SKM-1 treated with dmso at 0.1 percent for 144 hours (cell line): ENCODE measurements at regions not wholly inside any gene's neighbourhood (a gene's known extent, or its start where the extent isn't known, plus 50 kb on each side); places are given as distances from the start of the nearest gene placed in this dataset.
"Not testable (repeated sequence)": the region's sequence is repeated elsewhere in the genome, so short reads cannot be mapped to it uniquely, and the experiment has no call there.

Experiments used
- DNase-seq: peaks from one replicate; lab custom pipeline; 2025; ENCODE audit not compliant: unreplicated experiment; lab: John Stamatoyannopoulos, UW

- no peak for DNase-seq
Observed at GRCh38 chr14:83129496-83129895, 1595.8 kb upstream of the SEL1L start.

- no peak for DNase-seq
Observed at GRCh38 chr14:83133981-83134645, 1600.5 kb upstream of the SEL1L start.

DNA sequence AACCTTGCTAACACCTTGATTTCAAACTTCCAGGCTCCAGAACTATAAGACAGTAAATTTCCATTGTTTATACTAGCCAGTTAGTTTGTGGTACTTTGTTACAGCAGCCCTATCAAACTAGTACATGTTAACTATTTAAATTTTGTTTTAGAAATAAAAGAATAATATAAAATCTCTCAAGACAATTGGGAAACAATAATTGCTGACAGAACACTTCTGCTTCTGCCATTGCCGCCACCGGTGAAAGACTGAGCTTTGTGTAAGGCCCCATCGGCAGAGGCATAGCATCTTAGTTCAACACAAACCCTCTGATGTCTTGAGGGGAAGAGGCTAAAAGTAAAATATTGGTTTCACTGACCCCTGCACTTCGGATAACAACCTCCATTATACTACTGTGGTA lies 1607.1 kb upstream of the SEL1L start:
- no peak for DNase-seq

GRCh38 chr14:83147006-83147405 lies 1613.4 kb upstream of the SEL1L start:
- no peak for DNase-seq

GRCh38 chr14:83151571-83151970 lies 1617.9 kb upstream of the SEL1L start:
- no peak for DNase-seq

GRCh38 chr14:83153081-83153480 lies 1619.4 kb upstream of the SEL1L start:
- no peak for DNase-seq

DNA sequence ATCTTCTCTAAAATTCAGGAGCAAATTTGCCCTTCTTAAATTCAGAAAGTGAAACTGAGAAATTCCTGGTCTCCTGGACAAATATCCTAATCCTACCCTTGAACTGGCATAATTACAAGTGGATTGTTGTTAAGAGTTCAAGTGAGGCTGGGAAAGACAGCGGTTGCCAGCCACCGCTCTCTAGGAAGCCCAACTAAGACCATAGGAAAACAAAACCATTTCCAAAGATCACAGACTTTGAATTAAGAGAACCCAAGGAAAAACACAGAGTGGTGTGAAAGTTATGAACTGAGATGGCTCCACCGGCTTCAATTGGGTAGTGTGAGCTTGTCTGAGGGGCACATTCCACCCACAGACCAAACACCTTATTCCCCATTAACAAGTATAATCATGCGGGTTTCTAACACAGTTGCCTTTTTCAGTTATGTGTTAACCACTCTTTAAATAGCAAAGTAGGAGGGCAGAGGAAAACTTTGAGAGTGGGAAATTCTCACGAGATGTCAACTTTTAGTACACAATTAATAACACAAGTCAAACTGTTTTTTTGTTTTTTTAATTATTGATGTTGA lies 1628.8 kb upstream of the SEL1L start:
- DNase-seq: no peak

GRCh38 chr14:83163016-83163415 lies 1629.4 kb upstream of the SEL1L start:
- DNase-seq: no peak

- DNase-seq: no peak
Observed at GRCh38 chr14:83164016-83164415, 1630.4 kb upstream of the SEL1L start.

DNA sequence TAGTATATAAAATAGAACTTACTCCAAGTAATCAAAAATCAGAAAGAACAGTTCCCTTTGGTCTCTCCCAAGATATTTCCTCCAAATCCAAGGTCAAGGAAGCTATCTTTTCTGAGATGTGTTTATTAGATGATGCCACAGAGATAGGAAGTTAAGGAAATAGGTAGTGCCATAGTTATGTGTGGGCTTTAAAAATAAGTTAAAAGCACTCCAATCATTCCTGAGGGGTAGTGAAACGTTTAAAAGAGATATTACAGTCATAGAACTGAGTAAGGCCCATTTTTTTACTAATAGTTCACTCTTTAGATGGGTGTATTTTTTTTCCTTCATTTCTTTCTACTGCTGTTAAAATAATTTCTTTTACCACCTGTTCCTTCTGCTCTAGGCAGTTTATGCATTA lies 1630.9 kb upstream of the SEL1L start:
- no peak for DNase-seq

DNA sequence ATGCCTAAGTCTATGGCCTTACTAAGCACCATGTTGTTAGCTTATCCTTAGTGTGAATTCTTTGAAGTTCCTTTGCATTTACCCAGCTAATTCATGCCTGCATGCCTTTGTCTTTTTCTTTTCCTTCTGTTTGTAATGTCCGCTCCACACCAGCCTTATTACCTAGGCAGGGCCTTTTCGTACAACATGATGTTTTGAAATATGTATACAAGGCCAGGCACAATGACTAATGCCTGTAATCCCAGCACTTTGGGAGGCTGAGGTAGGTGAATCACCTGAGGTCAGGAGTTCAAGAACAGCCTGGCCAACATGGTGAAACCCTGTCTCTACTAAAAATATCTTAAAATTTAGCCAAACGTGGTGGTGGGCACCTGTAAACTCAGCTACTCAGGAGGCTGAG lies 1636.5 kb upstream of the SEL1L start:
- DNase-seq: no peak

- DNase-seq: no peak
Observed at GRCh38 chr14:83171761-83172160, 1638.1 kb upstream of the SEL1L start.

DNA sequence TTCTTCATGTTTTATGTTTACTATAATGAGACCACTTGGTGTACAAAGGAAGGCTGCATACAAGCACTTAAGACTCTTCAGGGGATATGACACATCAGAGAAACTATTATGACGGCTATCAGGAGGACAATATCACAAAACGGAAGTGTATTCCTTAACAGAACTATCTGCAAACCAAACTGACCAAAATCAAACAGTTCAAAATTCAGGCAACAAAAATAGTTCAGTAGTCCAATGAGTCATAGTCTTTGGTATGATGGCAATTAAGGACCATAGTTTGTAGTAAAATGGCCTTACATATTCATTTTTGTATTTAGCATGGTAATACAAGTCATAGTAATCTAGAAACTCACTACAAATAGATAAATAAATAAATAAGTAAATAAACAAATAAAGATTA lies 1638.7 kb upstream of the SEL1L start:
- no peak for DNase-seq

- no peak for DNase-seq
Observed at GRCh38 chr14:83173687-83174086, 1640.0 kb upstream of the SEL1L start.

DNA sequence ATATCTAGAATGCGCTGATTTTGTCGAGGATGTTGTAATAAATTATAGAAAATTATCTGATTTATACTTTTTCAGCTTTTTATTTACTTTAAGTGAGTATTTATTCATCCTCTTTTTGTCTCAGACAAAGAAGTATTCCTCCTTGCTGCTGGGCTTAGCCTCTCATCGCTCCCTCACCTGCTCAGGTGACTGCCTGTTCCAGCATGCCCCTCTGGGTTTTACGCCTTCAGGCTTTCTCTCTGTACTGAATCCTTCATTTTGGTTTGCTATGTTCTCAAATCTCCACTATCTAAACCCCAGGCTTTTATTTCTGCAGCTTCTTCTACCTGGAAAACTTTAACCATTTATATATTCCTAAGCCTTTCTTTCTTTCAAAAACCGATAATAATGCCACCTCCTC lies 1650.9 kb upstream of the SEL1L start:
- no peak for DNase-seq

DNA sequence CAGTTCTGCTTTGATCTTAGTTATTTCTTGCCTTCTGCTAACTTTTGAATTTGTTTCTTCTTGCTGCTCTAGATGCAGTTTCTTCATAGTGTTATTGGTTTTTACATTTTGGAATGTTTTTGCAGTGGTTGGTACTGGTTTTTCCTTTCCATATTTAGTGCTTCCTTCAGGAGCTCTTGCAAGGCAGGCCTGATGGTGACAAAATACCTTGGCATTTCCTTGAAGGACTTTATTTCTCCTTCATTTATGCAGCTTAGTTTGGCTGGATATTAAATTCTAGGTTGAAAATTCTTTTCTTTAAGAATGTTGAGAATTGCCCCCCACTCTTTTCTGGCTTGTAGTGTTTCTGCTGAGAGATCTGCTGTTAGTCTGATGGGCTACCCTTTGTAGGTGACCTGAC lies 1654.7 kb upstream of the SEL1L start:
- DNase-seq: not testable (repeated sequence)

- DNase-seq: peak; percentile 5
Observed at GRCh38 chr14:83196236-83196635, 1662.6 kb upstream of the SEL1L start.

DNA sequence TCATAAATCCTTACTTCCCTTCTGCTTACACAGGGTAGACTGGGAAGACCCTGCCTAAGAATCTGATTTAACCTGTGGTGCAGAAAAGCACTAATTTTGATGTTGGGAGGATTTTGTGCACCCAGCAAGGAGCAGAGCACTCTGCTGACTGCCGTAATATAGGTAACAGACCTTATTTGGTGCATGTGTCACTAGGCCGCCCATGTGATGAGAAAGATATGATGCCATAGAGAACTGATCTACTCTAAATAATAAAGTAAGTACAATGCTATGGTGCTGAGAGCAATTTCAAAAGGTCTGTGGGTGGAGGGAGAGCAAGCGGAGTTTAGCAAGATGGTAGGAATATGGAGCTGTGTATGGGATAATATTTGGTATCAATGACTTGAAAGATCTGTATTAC lies 1663.6 kb upstream of the SEL1L start:
- DNase-seq: no peak

DNA sequence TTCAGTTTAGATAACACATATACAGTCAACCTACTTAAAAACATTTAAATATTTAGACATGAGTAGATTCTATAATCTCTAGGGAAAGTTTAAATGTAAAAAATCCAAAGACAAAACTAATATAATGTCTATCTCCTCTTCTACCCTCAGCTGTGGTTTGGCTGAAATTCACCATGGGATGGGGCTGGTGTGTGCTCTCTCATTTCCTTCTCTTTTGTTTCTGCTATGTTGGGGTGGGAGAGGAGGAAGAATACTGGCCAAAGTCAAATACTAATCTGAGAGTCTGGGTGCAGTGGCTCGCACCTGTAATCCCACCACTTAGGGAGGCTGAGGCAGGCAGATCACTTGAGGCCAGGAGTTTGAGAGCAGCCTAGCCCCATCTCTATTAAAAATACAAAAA lies 1673.9 kb upstream of the SEL1L start:
- DNase-seq: no peak

DNA sequence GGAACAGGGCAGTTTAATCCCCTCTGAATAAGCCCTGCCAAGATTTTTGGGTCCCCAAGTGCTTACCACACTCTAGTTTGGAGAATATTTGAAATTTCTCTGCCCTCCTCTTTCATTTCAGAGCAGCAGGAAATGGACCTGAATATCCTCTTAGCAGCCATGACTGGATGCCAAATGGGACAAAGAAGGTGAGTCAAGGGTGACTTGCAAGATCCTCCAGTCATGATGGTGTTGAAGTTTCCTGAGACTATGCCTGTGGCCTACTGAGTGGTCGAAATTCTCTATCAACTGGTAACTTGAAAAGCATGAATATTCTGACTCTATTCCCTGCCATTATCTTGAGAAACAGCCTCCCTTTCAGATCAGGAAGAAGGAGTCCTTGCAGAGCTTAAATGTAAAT lies 1674.7 kb upstream of the SEL1L start:
- DNase-seq: no peak

GRCh38 chr14:83217492-83217891 lies 1683.8 kb upstream of the SEL1L start:
- DNase-seq: no peak

DNA sequence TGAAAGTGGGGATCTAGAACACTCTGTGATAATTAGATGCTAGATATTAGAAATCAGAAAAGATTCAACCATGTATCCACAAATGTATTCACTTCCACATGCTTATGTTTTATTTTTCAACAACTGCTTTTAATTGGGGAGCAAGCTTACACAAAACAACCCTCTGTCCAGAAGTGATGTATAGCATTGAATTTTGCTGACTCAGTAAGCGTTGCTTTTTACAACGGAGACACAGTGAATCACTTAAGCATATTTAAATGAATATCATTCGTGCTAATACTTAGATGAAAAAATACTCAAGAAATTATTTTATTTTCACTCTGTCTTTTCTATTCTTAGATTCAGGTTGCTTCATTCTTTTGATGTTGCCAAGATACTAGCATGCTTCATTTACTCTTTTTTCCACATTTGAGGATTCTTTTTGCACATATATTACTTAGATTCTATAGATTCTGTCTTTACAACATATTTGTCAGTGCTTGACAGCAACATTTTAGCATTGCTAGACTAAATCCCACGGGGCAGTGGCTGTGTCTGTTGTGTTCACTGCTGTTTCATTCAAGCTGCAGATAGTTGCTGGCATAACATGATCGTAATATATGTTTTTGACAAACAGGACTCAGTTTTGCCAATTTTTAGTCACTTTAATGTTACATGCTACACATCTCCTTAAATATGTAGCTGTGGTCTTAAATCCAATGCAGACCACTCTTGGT lies 1714.4 kb upstream of the SEL1L start:
- no peak for DNase-seq

- no peak for DNase-seq
Observed at GRCh38 chr14:83251402-83251801, 1717.7 kb upstream of the SEL1L start.
